HG03135 (cell line): ENCODE measurements at regions not wholly inside any gene's neighbourhood (a gene's known extent, or its start where the extent isn't known, plus 50 kb on each side); places are given as distances from the start of the nearest gene placed in this dataset.
"Not testable (repeated sequence)": the region's sequence is repeated elsewhere in the genome, so short reads cannot be mapped to it uniquely, and the experiment has no call there.

Experiments
- ATAC-seq: cut with Tn5 transposase; IDR thresholded peaks from one replicate; pipeline ENCODE4 v1.9.1; 2021; ENCODE audit warnings: mild to moderate bottlenecking, moderate library complexity; ENCODE audit not compliant: unreplicated experiment

GRCh38 chr3:118501152-118501551 is 533.5 kb downstream of the IGSF11 start:
- no peak for ATAC-seq

GRCh38 chr3:118504906-118505305 is 529.7 kb downstream of the IGSF11 start:
- ATAC-seq = no peak

DNA sequence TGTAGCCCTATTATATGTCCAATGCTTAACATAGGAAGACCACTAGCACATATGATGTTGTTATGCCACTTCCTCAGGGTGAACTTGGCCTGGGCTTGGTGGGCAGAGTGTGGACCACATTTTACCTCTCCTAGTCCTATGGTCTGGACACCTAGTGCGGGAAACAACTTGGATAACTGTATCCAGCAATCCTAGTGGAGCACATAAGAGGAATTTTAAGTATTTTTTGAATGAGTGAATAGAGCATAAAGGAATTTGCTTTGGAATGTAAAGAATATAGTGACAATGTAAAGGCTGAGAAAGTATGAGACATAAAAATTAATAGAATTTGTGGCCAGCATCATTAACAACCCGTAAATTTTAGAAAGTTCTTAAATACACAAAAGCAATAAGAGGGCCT is 528.9 kb downstream of the IGSF11 start:
- no peak for ATAC-seq

GRCh38 chr3:118511402-118511801 is 523.2 kb downstream of the IGSF11 start:
- ATAC-seq = no peak

DNA sequence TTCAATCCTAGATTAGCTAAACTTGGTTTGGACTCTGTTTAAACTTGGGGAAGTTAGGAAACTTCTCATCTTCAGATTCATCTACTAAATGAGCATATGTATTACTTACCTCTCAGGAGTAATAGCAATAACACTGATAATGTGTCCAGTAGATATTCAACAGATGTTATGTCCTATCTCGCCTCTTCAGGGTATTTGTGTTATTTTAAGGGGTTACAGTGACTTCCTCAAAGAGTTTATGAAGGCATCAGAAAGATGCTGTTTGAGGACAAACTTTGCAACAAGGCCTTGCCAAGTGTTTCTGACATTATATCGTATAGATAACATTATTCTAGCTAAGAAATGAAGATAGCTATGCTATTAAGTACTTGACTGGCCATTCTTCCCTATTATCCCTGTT is 522.3 kb downstream of the IGSF11 start:
- no peak for ATAC-seq

DNA sequence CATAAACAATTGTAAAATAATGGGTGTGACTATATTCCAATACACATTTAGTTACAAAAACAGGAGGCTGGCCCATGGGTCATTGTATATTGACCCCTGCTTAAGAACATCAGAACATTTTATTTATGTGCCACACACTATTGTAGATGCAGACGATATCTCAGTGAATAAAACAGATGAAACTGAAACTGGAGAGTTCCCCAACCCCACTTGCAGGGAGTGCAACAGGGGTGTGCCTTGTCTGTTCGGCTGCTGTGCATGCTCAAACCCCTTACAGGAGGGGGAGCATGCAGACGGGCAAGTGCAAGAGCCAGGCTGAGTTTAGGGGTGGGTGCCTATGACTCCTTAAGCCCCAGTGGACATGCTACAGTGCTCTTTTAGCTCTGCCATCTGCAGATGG is 509.6 kb downstream of the IGSF11 start:
- ATAC-seq = no peak

DNA sequence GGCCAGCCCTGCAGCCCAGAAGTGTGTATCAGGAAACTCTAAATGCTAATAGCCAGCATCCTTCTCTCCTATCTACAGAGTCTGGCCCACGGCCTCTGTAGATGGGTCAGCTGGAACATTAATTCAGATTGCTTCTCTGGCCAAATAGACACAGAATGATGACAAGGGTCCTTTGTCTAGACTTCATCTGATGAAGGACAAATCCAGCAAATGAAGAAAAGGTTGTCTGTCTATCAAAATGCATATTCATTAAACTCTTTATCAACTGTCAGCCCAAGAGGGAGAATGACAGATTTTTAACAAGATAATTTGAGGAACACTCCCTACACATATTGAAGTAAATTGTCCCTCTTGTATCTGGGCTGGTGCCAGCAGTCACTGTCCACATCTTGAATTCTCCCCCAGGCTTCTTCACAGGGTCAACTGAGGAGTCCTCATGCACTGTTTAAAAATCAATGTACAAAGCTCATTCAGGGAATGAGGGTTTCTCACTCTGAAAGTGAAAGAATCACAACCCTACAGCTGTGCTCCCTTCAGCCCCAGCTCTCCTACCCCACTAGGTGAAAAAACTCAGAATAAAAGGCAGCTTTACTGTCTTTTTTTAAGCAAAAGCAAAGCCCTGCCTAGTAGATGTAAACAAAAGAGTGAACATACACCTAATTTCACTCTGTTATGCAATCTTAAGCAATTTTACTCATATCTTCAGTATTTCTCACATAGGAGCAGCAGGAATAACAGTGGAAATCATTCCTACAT is 507.7 kb downstream of the IGSF11 start:
- ATAC-seq = no peak

DNA sequence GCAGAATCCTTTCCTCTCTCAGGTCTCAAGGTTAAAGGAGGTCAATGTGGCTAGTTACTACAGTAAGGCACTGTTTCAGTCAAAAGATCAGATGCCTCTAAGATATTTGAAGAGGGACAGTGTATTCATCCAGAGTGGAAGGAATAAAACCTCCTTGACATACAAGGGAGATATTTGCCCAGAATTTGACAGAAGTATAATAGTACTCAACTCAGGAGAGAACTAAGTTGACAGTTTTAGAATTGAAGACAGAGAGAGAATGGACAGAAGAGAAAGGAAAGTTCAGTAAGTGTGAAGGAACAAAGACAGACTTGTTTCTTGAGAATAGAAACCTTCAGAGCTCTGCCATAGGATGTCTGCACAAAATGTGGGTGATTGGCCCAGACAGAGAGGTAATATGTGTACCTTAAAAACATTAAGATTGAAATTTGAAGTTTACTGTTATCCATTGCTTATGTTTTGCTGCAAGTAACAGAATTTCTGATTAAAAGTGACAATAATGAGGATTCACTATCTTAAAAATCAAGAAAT is 507.1 kb downstream of the IGSF11 start:
- ATAC-seq = no peak

DNA sequence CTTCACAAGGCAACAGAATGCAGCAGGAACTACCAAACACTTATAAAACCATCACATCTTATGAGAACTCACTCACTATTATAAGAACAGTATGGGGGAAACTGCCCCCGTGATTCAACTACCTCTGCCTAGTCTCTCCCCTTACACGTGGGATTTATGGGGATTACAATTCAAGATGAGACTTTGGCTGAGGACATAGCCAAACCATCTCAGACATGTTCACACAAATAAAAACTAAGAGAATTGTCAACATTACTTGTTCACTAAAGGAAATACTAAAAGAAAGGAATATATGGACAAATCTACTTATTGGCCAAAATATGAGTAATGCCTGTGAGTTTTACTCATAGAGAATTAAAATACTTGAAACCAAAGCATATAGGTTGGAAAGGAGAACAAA is 505.1 kb downstream of the IGSF11 start:
- ATAC-seq = no peak

GRCh38 chr3:118530350-118530922 is 504.2 kb downstream of the IGSF11 start:
- no peak for ATAC-seq

DNA sequence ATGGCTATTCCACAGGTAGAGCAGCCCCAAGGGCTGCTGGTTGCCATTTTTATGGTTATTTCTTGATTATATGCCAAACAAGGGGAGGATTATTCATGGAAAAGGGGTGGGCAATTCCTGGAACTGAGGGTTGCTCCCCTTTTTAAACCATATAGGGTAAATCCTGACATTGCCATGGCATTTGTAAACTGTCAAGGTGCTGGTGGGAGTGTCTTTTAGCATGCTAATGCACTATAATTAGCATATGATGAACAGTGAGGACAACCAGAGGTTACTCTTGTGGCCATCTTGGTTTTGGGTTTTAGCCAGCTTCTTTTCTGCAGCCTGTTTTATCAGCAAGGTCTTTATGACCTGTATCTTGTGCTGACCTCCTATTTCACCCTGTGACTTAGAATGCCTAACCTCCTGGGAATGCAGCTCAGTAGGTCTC is 503.7 kb downstream of the IGSF11 start:
- not testable (repeated sequence) for ATAC-seq

GRCh38 chr3:118531816-118532215 is 502.8 kb downstream of the IGSF11 start:
- no peak for ATAC-seq

DNA sequence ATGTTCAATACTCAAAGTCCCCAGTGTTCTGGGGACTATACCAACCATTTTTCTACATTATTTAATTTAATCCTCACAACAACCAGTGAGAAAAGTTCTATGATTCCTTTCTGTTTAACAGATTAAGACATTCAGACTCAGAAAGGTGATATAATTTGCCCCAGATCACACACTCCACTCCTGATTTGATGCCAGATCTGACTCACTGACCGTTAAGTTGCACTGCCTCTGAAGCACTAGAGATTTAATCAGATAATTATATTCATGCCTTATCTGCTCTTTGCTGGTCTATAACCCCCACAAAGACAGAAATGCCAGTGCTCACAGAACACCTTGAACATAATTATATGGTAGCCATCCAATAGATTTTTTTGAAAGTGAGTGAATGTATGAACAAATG is 501.0 kb downstream of the IGSF11 start:
- no peak for ATAC-seq

GRCh38 chr3:118534519-118534918 is 500.1 kb downstream of the IGSF11 start:
- ATAC-seq = no peak

- ATAC-seq = no peak
Observed at GRCh38 chr3:118536764-118537163, 497.9 kb downstream of the IGSF11 start.

GRCh38 chr3:118537454-118537853 is 497.2 kb downstream of the IGSF11 start:
- no peak for ATAC-seq

DNA sequence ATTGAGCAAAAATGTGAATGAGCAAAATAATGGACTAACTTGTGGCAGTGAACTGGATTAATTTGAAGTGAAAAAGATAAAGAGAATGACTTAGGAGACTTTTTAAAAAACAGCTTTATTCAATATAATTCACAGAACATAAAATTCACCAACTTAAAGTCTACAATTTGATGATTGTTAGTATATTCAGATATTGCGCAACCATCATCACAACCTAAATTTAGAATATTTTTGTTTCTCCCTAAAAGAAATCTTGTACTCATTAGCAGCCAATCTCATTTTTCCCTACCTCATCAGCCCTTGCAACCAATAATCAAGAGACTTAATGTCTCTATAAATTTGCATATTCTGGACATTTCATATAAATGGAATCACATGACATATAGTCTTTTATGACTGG is 496.5 kb downstream of the IGSF11 start:
- ATAC-seq = no peak

GRCh38 chr3:118539820-118540447 is 494.7 kb downstream of the IGSF11 start:
- not testable (repeated sequence) for ATAC-seq

GRCh38 chr3:118540448-118540821 is 494.2 kb downstream of the IGSF11 start:
- not testable (repeated sequence) for ATAC-seq

- ATAC-seq = no peak
Observed at GRCh38 chr3:118540826-118541225, 493.8 kb downstream of the IGSF11 start.

GRCh38 chr3:118541796-118542195 is 492.9 kb downstream of the IGSF11 start:
- ATAC-seq = no peak

- no peak for ATAC-seq
Observed at GRCh38 chr3:118543832-118544231, 490.8 kb downstream of the IGSF11 start.
